ENCODE measurements at regions not wholly inside any gene's neighbourhood (a gene's known extent, or its start where the extent isn't known, plus 50 kb on each side); places are given as distances from the start of the nearest gene placed in this dataset.
"Not testable (repeated sequence)": the region's sequence is repeated elsewhere in the genome, so short reads cannot be mapped to it uniquely, and the experiment has no call there.

GRCh38 chr9:97237311-97237786, 70.1 kb upstream of the CCDC180 start:
- H2AK5ac ChIP-seq (ENCODE audit: low read length): no peak overlapping the region
- H3K4me2 ChIP-seq (ENCODE audit: low read length): peak overlapping the region; percentile 62
- H4K91ac ChIP-seq (ENCODE audit: low read depth, low read length): peak overlapping the region; percentile 63
- H2AFZ ChIP-seq (ENCODE audit: insufficient read depth, low read length, poor library complexity): peak overlapping the region; percentile 97
- H2BK12ac ChIP-seq (ENCODE audit: low read length): no peak overlapping the region
- no peak overlapping the region for H3K4me3 ChIP-seq (ENCODE audit: low read depth, low read length)
- H3K79me2 ChIP-seq (ENCODE audit: control insufficient read depth, insufficient read depth, low read length, poor library complexity): peaks cover 9% of the 10 kb centered on the region
- no CpG with 5 or more reads among the region's 23 CpGs for WGBS (ENCODE audit: extremely low coverage, insufficient coverage, insufficient read length)
- peaks cover 11% of the 10 kb centered on the region for H3K79me1 ChIP-seq (ENCODE audit: low read length)
- no peaks in the 10 kb centered on the region for H3K27me3 ChIP-seq (ENCODE audit: insufficient read depth, low read length)
- H3K4me1 ChIP-seq (ENCODE audit: control insufficient read depth in 1 of 2, insufficient read depth in 2 of 2, low read length in 2 of 2): peaks cover 0 to 4% of the 10 kb centered on the region in 2 experiments
- H3K36me3 ChIP-seq (ENCODE audit: control insufficient read depth in 1 of 2, insufficient read depth in 2 of 2, low read length in 2 of 2): peaks cover 0 to 3% of the 10 kb centered on the region in 2 experiments
- no peaks in the 10 kb centered on the region for H3K9me3 ChIP-seq (ENCODE audit: insufficient read depth, low read depth, low read length)
- H3K27ac ChIP-seq (ENCODE audit: low read depth, low read length): peak overlapping the region; percentile 32
- peak overlapping the region; percentile 84 for H4K8ac ChIP-seq (ENCODE audit: low read depth, low read length)
- H3K14ac ChIP-seq (ENCODE audit: low read length): peak overlapping the region; percentile 49
- peak overlapping the region; percentile 49 for H3K4ac ChIP-seq (ENCODE audit: low read depth, low read length)
- H2BK120ac ChIP-seq (ENCODE audit: insufficient read depth, low read length, poor library complexity): peak overlapping the region; percentile 30
- peak overlapping the region; percentile 52 for H2BK5ac ChIP-seq (ENCODE audit: low read depth, low read length, poor library complexity)
- H3K18ac ChIP-seq (ENCODE audit: low read length): peak overlapping the region; percentile 53
- H3K23ac ChIP-seq (ENCODE audit: low read length): no peak overlapping the region
- peak overlapping the region; percentile 8 for H3K9ac ChIP-seq (ENCODE audit: low read length)
- DNase-seq: no peak
- peak overlapping the region; percentile 63 for H4K12ac ChIP-seq (ENCODE audit: low read depth, low read length)

DNA sequence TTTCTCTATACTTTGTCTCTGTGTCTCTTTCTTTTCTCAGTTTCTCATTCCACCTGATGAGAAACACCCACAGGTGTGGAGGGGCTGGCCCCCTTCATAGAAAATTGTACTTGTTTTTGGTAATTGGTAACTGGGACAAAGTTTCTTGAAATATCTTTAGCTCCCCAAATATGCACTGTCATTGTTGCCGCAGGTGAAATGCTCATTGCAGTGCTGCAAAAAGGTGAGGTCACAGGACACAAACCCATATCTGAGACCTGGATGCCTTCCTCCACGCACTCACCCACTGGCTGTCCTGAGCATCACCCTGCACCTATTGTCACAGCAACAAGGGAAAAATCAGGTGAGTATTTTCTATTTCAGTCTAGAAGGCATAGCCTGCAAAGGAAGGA, 74.5 kb upstream of the CCDC180 start:
- WGBS (ENCODE audit: extremely low coverage, insufficient coverage, insufficient read length): no CpG with 5 or more reads among the region's 2 CpGs
- H3K23ac ChIP-seq (ENCODE audit: low read length); H2AFZ ChIP-seq (ENCODE audit: insufficient read depth, low read length, poor library complexity); H3K4me1 ChIP-seq (ENCODE audit: control insufficient read depth in 1 of 2, insufficient read depth in 2 of 2, low read length in 2 of 2); H3K27me3 ChIP-seq (ENCODE audit: insufficient read depth, low read length); H2BK5ac ChIP-seq (ENCODE audit: low read depth, low read length, poor library complexity); H2BK120ac ChIP-seq (ENCODE audit: insufficient read depth, low read length, poor library complexity); H3K79me2 ChIP-seq (ENCODE audit: control insufficient read depth, insufficient read depth, low read length, poor library complexity); H3K4me2 ChIP-seq (ENCODE audit: low read length); H4K91ac ChIP-seq (ENCODE audit: low read depth, low read length); H3K4ac ChIP-seq (ENCODE audit: low read depth, low read length); H4K12ac ChIP-seq (ENCODE audit: low read depth, low read length); DNase-seq; H3K79me1 ChIP-seq (ENCODE audit: low read length); H2AK5ac ChIP-seq (ENCODE audit: low read length); H2BK12ac ChIP-seq (ENCODE audit: low read length); H3K36me3 ChIP-seq (ENCODE audit: control insufficient read depth in 1 of 2, insufficient read depth in 2 of 2, low read length in 2 of 2); H3K14ac ChIP-seq (ENCODE audit: low read length); H3K4me3 ChIP-seq (ENCODE audit: low read depth, low read length); H3K18ac ChIP-seq (ENCODE audit: low read length); H3K9ac ChIP-seq (ENCODE audit: low read length); H3K9me3 ChIP-seq (ENCODE audit: insufficient read depth, low read depth, low read length): not testable (repeated sequence)
- peak overlapping the region; percentile 38 for H4K8ac ChIP-seq (ENCODE audit: low read depth, low read length)
- peak overlapping the region; percentile 25 for H3K27ac ChIP-seq (ENCODE audit: low read depth, low read length)

DNA sequence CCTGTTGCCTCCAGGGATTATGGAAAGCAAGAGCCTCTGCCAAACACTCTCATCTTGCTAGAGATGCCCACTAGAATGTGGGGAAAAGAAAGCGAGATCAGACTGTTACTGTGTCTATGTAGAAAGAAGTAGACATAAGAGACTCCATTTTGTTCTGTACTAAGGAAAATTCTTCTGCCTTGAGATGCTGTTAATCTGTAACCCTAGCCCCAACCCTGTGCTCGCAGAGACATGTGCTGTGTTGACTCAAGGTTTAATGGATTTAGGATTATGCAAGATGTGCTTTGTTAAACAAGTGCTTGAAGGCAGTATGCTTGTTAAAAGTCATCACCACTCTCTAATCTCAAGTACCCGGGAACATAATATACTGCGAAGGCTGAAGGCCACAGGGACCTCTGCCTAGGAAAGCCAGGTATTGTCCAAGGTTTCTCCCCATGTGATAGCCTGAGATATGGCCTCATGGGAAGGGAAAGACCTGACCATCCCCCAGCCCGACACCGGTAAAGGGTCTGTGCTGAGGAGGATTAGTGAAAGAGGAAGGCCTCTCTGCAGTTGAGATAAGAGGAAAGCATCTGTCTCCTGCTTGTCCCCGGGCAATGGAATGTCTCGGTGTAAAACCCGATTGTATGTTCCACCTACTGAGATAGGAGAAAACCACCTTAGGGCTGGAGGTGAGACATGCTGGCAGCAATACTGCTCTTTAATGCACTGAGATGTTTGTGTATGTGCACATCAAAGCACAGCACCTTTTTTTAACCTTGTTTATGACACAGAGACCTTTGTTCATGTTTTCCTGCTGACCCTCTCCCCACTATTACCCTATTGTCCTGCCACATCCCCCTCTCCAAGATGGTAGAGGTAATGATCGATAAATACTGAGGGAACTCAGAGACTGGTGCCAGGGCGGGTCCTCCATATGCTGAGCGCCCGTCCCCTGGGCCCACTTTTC, 75.1 kb upstream of the CCDC180 start:
- H3K79me2 ChIP-seq (ENCODE audit: control insufficient read depth, insufficient read depth, low read length, poor library complexity); H2BK5ac ChIP-seq (ENCODE audit: low read depth, low read length, poor library complexity); H3K4me3 ChIP-seq (ENCODE audit: low read depth, low read length); H2BK120ac ChIP-seq (ENCODE audit: insufficient read depth, low read length, poor library complexity); H3K79me1 ChIP-seq (ENCODE audit: low read length); H3K14ac ChIP-seq (ENCODE audit: low read length); H4K91ac ChIP-seq (ENCODE audit: low read depth, low read length); H3K4ac ChIP-seq (ENCODE audit: low read depth, low read length); H4K12ac ChIP-seq (ENCODE audit: low read depth, low read length); H2AFZ ChIP-seq (ENCODE audit: insufficient read depth, low read length, poor library complexity); H3K9ac ChIP-seq (ENCODE audit: low read length); H3K36me3 ChIP-seq (ENCODE audit: control insufficient read depth in 1 of 2, insufficient read depth in 2 of 2, low read length in 2 of 2); H3K18ac ChIP-seq (ENCODE audit: low read length); H2AK5ac ChIP-seq (ENCODE audit: low read length); H3K4me1 ChIP-seq (ENCODE audit: control insufficient read depth in 1 of 2, insufficient read depth in 2 of 2, low read length in 2 of 2); H2BK12ac ChIP-seq (ENCODE audit: low read length); H3K9me3 ChIP-seq (ENCODE audit: insufficient read depth, low read depth, low read length); H4K8ac ChIP-seq (ENCODE audit: low read depth, low read length); H3K4me2 ChIP-seq (ENCODE audit: low read length); DNase-seq; H3K23ac ChIP-seq (ENCODE audit: low read length); H3K27me3 ChIP-seq (ENCODE audit: insufficient read depth, low read length): not testable (repeated sequence)
- H3K27ac ChIP-seq (ENCODE audit: low read depth, low read length): peak overlapping the region; percentile 25
- WGBS (ENCODE audit: extremely low coverage, insufficient coverage, insufficient read length): no CpG with 5 or more reads among the region's 13 CpGs

GRCh38 chr9:97222393-97222792, 85.1 kb upstream of the CCDC180 start:
- H3K79me2 ChIP-seq (ENCODE audit: control insufficient read depth, insufficient read depth, low read length, poor library complexity); H4K12ac ChIP-seq (ENCODE audit: low read depth, low read length); H2AK5ac ChIP-seq (ENCODE audit: low read length); H3K9ac ChIP-seq (ENCODE audit: low read length); H3K4ac ChIP-seq (ENCODE audit: low read depth, low read length); H4K8ac ChIP-seq (ENCODE audit: low read depth, low read length); H3K36me3 ChIP-seq (ENCODE audit: control insufficient read depth in 1 of 2, insufficient read depth in 2 of 2, low read length in 2 of 2); H2BK120ac ChIP-seq (ENCODE audit: insufficient read depth, low read length, poor library complexity); H3K14ac ChIP-seq (ENCODE audit: low read length); H3K27me3 ChIP-seq (ENCODE audit: insufficient read depth, low read length); H3K23ac ChIP-seq (ENCODE audit: low read length); H2BK5ac ChIP-seq (ENCODE audit: low read depth, low read length, poor library complexity); H2AFZ ChIP-seq (ENCODE audit: insufficient read depth, low read length, poor library complexity); H3K79me1 ChIP-seq (ENCODE audit: low read length); H4K91ac ChIP-seq (ENCODE audit: low read depth, low read length); H3K9me3 ChIP-seq (ENCODE audit: insufficient read depth, low read depth, low read length); DNase-seq; H3K27ac ChIP-seq (ENCODE audit: low read depth, low read length); H3K18ac ChIP-seq (ENCODE audit: low read length); H2BK12ac ChIP-seq (ENCODE audit: low read length); H3K4me3 ChIP-seq (ENCODE audit: low read depth, low read length): not testable (repeated sequence)
- Histone ChIP-seq H3K4me1 (ENCODE audit: control insufficient read depth in 1 of 2, insufficient read depth in 2 of 2, low read length in 2 of 2) (peaks cover 10% of the 10 kb centered on the region in 2 experiments), H3K4me2 (ENCODE audit: low read length) (peak overlapping the region; percentile 64)
- no CpG with 5 or more reads among the region's 21 CpGs for WGBS (ENCODE audit: extremely low coverage, insufficient coverage, insufficient read length)

Measured in trophoblast cell (in vitro differentiated cells and primary cell).